GM12865 (cell line): ENCODE measurements at regions not wholly inside any gene's neighbourhood (a gene's known extent, or its start where the extent isn't known, plus 50 kb on each side); places are given as distances from the start of the nearest gene placed in this dataset.
"Not testable (repeated sequence)": the region's sequence is repeated elsewhere in the genome, so short reads cannot be mapped to it uniquely, and the experiment has no call there.

Source experiments
- DNase-seq: peaks from one replicate; pipeline ENCODE4 v3.0.0; 2010; ENCODE audit warnings: low read depth
- H3K4me3 ChIP-seq: 2 replicates; pipeline ENCODE4 v1.5.1; 2011; ENCODE audit warnings: mild to moderate bottlenecking, low read depth, low read length, control low read depth
- CTCF ChIP-seq: IDR thresholded peaks from 2 replicates; pipeline ENCODE4 v1.5.1; 2011; ENCODE audit warnings: low read length, control low read depth, low read depth, inconsistent platforms; ENCODE audit not compliant: insufficient read depth; ENCODE audit errors: missing control alignments

GRCh38 chrX:6990552-6991193 lies 156.8 kb upstream of the STS start:
- DNase-seq = no peak
- TF ChIP-seq CTCF = no peak

GRCh38 chrX:6989858-6990257 lies 157.7 kb upstream of the STS start:
- TF ChIP-seq CTCF = no peak
- H3K4me3 ChIP-seq = no peak overlapping the region
- no peak for DNase-seq

More at GRCh38 chrX:6990552-6991193, 156.8 kb upstream of the STS start:
- no peak overlapping the region for H3K4me3 ChIP-seq

GRCh38 chrX:6988694-6989093 lies 158.8 kb upstream of the STS start:
- not testable (repeated sequence) for DNase-seq, H3K4me3 ChIP-seq

- TF ChIP-seq CTCF = no peak
- H3K4me3 ChIP-seq = no peak overlapping the region
- no peak for DNase-seq
Measured at GRCh38 chrX:6986915-6987314, 160.6 kb upstream of the STS start.

- DNase-seq = no peak
Measured at GRCh38 chrX:6985537-6985936, 162.0 kb upstream of the STS start.

GRCh38 chrX:6983207-6983955 lies 164.1 kb upstream of the STS start:
- no peak for TF ChIP-seq CTCF
- no peak for DNase-seq
- H3K4me3 ChIP-seq = no peak overlapping the region

More at GRCh38 chrX:6985537-6985936, 162.0 kb upstream of the STS start:
- no peak for TF ChIP-seq CTCF
- H3K4me3 ChIP-seq = no peak overlapping the region

- no peak for DNase-seq
- no peak overlapping the region for H3K4me3 ChIP-seq
- TF ChIP-seq CTCF = no peak
Measured at GRCh38 chrX:6981718-6982406, 165.7 kb upstream of the STS start.
